ENCODE measurements at regions not wholly inside any gene's neighbourhood (a gene's known extent, or its start where the extent isn't known, plus 50 kb on each side); places are given as distances from the start of the nearest gene placed in this dataset.

GRCh38 chr20:24821391-24821790 is 127.7 kb upstream of the CST7 start:
- Mint-ChIP-seq H3K36me3 (no peaks in the 10 kb centered on the region), H3K27me3 (ENCODE audit: low read depth in 3 of 3) (no peaks in the 10 kb centered on the region), H3K4me3 (no peak overlapping the region), H3K4me1 (peaks cover 9% of the 10 kb centered on the region), H3K27ac (no peak overlapping the region), H3K9me3 (peaks cover 0 to 4% (median 0%) of the 10 kb centered on the region in 7 donors)
- no peaks in the 10 kb centered on the region for H3K79me2 ChIP-seq (ENCODE audit: insufficient read depth, low read length)
- intact Hi-C loops (cut with micrococcal nuclease): no loop called here
- no peak for DNase-seq
- H3K36me3 ChIP-seq (replicated peaks in 1 of 2; ENCODE audit: control insufficient read depth in 1 of 2, insufficient read depth in 2 of 2, low read length in 2 of 2): no peaks in the 10 kb centered on the region
- H3K9ac ChIP-seq (ENCODE audit: insufficient read depth, low read length, poor library complexity, severe bottlenecking): no peak overlapping the region
- peaks cover 0 to 8% of the 10 kb centered on the region in 2 donors for H3K4me1 ChIP-seq (ENCODE audit: control insufficient read depth in 1 of 2, insufficient read depth in 2 of 2, low read length in 2 of 2)
- 95% methylated on average over 8 of the region's 8 CpGs for WGBS (ENCODE audit: insufficient coverage)
- H3K27ac ChIP-seq (ENCODE audit: low read depth in 1 of 2, low read length in 2 of 2): no peak overlapping the region
- peaks cover 0 to 5% of the 10 kb centered on the region in 2 donors for H3K9me3 ChIP-seq (replicated peaks in 1 of 2; ENCODE audit: control insufficient read depth in 1 of 2, insufficient read depth in 1 of 2, low read length in 2 of 2)
- TF ChIP-seq CTCF (IDR thresholded peaks at IDR 0.05): no peak
- H3K4me3 ChIP-seq (replicated peaks in 1 of 3; ENCODE audit: low read depth in 2 of 3, low read length in 3 of 3): no peak overlapping the region
- H2AFZ ChIP-seq (ENCODE audit: insufficient read depth, low read depth, low read length, poor library complexity, severe bottlenecking): no peak overlapping the region
- H3K27me3 ChIP-seq (ENCODE audit: control insufficient read depth in 2 of 2, insufficient read depth in 2 of 2, low read length in 2 of 2): no peaks in the 10 kb centered on the region
- H3K4me2 ChIP-seq (replicated peaks; ENCODE audit: extremely low read depth, low read length, poor library complexity, severe bottlenecking): no peak overlapping the region
- H4K20me1 ChIP-seq (ENCODE audit: insufficient read depth, low read length): no peaks in the 10 kb centered on the region

- intact Hi-C loops (cut with micrococcal nuclease): no loop called here
- no peak for TF ChIP-seq CTCF (IDR thresholded peaks at IDR 0.05)
- no peak overlapping the region for H3K9ac ChIP-seq (ENCODE audit: insufficient read depth, low read length, poor library complexity, severe bottlenecking)
- Mint-ChIP-seq H3K27me3 (ENCODE audit: low read depth in 3 of 3) (no peaks in the 10 kb centered on the region), H3K27ac (no peak overlapping the region), H3K9me3 (peaks cover 0 to 3% (median 0%) of the 10 kb centered on the region in 7 donors), H3K36me3 (no peaks in the 10 kb centered on the region), H3K4me1 (no peaks in the 10 kb centered on the region), H3K4me3 (no peak overlapping the region)
- peaks cover 0 to 5% of the 10 kb centered on the region in 2 donors for H3K9me3 ChIP-seq (replicated peaks in 1 of 2; ENCODE audit: control insufficient read depth in 1 of 2, insufficient read depth in 1 of 2, low read length in 2 of 2)
- H2AFZ ChIP-seq (ENCODE audit: insufficient read depth, low read depth, low read length, poor library complexity, severe bottlenecking): no peak overlapping the region
- H3K4me2 ChIP-seq (replicated peaks; ENCODE audit: extremely low read depth, low read length, poor library complexity, severe bottlenecking): no peak overlapping the region
- WGBS (ENCODE audit: insufficient coverage): no CpG with 5 or more reads among the region's 8 CpGs
- DNase-seq: no peak
- H3K79me2 ChIP-seq (ENCODE audit: insufficient read depth, low read length): no peaks in the 10 kb centered on the region
- no peaks in the 10 kb centered on the region for H3K4me1 ChIP-seq (ENCODE audit: control insufficient read depth in 1 of 2, insufficient read depth in 2 of 2, low read length in 2 of 2)
- H3K4me3 ChIP-seq (replicated peaks in 1 of 3; ENCODE audit: low read depth in 2 of 3, low read length in 3 of 3): no peak overlapping the region
- no peaks in the 10 kb centered on the region for H3K27me3 ChIP-seq (ENCODE audit: control insufficient read depth in 2 of 2, insufficient read depth in 2 of 2, low read length in 2 of 2)
- H3K27ac ChIP-seq (ENCODE audit: low read depth in 1 of 2, low read length in 2 of 2): no peak overlapping the region
- H4K20me1 ChIP-seq (ENCODE audit: insufficient read depth, low read length): no peaks in the 10 kb centered on the region
- H3K36me3 ChIP-seq (replicated peaks in 1 of 2; ENCODE audit: control insufficient read depth in 1 of 2, insufficient read depth in 2 of 2, low read length in 2 of 2): no peaks in the 10 kb centered on the region
Observed at GRCh38 chr20:24823176-24823784, 125.8 kb upstream of the CST7 start.

Measured in CD14-positive monocyte (primary cell).